PFSK-1 (cell line): ENCODE measurements at regions not wholly inside any gene's neighbourhood (a gene's known extent, or its start where the extent isn't known, plus 50 kb on each side); places are given as distances from the start of the nearest gene placed in this dataset.

Experiments
- FOXP2 ChIP-seq: optimal IDR thresholded peaks from 2 replicates; pipeline ENCODE3; 2011; ENCODE audit warnings: borderline replicate concordance, control low read depth, inconsistent platforms; ENCODE audit not compliant: insufficient read depth; ENCODE audit errors: extremely low read length, extremely low read depth
- POLR2AphosphoS5 ChIP-seq: IDR thresholded peaks from 2 replicates; pipeline ENCODE4 v1.6.1; 2012; ENCODE audit warnings: low read depth, mild to moderate bottlenecking, control low read depth, low read length, moderate library complexity
- REST ChIP-seq, 2 experiments: IDR thresholded peaks; 2 replicates each; pipeline versions ENCODE4 v1.6.1 to v1.8.0; 2011 to 2012; ENCODE audit warnings: low read depth in 2 of 2, low read length in 2 of 2, control low read depth in 1 of 2, inconsistent platforms in 1 of 2, mild to moderate bottlenecking in 1 of 2, moderate library complexity in 1 of 2; ENCODE audit not compliant: insufficient read depth in 1 of 2
- SIN3A ChIP-seq: IDR thresholded peaks from 2 replicates; pipeline ENCODE4 v1.6.1; 2012; ENCODE audit warnings: mild to moderate bottlenecking, low read length, moderate library complexity, borderline replicate concordance; ENCODE audit not compliant: insufficient read depth
- TAF1 ChIP-seq: IDR thresholded peaks from 2 replicates; pipeline ENCODE4 v1.6.1; 2012; ENCODE audit warnings: low read length, control low read depth, borderline replicate concordance; ENCODE audit not compliant: insufficient read depth

GRCh38 chr12:111197376-111197944 lies 171.4 kb downstream of the PHETA1 start:
- no peak for TF ChIP-seq TAF1
- TF ChIP-seq POLR2AphosphoS5: no peak
- TF ChIP-seq REST (IDR thresholded peaks at IDR 0.05; ENCODE audit: insufficient read depth in 1 of 2, low read depth in 2 of 2, low read length in 2 of 2): no peak
- TF ChIP-seq FOXP2: no peak
- TF ChIP-seq SIN3A: no peak

- TF ChIP-seq SIN3A: no peak
- no peak for TF ChIP-seq REST (IDR thresholded peaks at IDR 0.05; ENCODE audit: insufficient read depth in 1 of 2, low read depth in 2 of 2, low read length in 2 of 2)
- TF ChIP-seq FOXP2: no peak
- no peak for TF ChIP-seq TAF1
- no peak for TF ChIP-seq POLR2AphosphoS5
Measured at GRCh38 chr12:111196532-111196931, 172.4 kb downstream of the PHETA1 start.

GRCh38 chr12:111195316-111195715 lies 173.6 kb downstream of the PHETA1 start:
- no peak for TF ChIP-seq POLR2AphosphoS5
- TF ChIP-seq FOXP2: no peak
- no peak for TF ChIP-seq TAF1
- no peak for TF ChIP-seq REST (IDR thresholded peaks at IDR 0.05; ENCODE audit: insufficient read depth in 1 of 2, low read depth in 2 of 2, low read length in 2 of 2)
- no peak for TF ChIP-seq SIN3A

- TF ChIP-seq POLR2AphosphoS5 (no peak), FOXP2 (no peak), REST (IDR thresholded peaks at IDR 0.05; ENCODE audit: insufficient read depth in 1 of 2, low read depth in 2 of 2, low read length in 2 of 2) (no peak), TAF1 (no peak), SIN3A (no peak)
Measured at GRCh38 chr12:111194703-111195051, 174.2 kb downstream of the PHETA1 start.
